ACHN (cell line): ENCODE measurements at regions not wholly inside any gene's neighbourhood (a gene's known extent, or its start where the extent isn't known, plus 50 kb on each side); places are given as distances from the start of the nearest gene placed in this dataset.

Source experiments
- DNase-seq: peaks from one replicate; pipeline ENCODE4 v3.0.0-alpha.2; 2015
- in situ Hi-C: cut with HindIII; loops from 2 replicates; pipeline ENCODE4 v1.10.0; 2017; ENCODE audit warnings: low sequenced_read_pairs, low pct_ligation_motif_present, low pct_unique_long_range_greater_than_20kb

DNA sequence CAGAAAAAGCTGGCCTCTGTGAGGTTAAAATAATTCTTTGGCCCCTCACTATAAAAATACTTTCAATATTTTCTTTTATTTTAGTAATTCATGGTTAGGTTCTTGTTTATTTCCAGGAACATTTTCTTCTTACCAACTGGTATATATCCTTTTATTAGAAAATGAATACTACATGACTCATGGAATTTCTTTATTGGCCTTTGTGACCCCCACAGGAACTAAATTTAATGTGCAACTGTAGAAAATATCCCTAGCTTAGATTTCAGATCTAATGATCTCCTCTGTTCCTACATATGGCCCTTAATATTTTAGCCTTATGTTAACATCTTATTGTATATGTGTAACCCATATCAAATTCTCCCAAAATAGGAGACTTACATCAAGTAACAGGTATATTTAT lies 429.9 kb downstream of the NR2F1-AS1 start:
- in situ Hi-C loops = no loop called here

DNA sequence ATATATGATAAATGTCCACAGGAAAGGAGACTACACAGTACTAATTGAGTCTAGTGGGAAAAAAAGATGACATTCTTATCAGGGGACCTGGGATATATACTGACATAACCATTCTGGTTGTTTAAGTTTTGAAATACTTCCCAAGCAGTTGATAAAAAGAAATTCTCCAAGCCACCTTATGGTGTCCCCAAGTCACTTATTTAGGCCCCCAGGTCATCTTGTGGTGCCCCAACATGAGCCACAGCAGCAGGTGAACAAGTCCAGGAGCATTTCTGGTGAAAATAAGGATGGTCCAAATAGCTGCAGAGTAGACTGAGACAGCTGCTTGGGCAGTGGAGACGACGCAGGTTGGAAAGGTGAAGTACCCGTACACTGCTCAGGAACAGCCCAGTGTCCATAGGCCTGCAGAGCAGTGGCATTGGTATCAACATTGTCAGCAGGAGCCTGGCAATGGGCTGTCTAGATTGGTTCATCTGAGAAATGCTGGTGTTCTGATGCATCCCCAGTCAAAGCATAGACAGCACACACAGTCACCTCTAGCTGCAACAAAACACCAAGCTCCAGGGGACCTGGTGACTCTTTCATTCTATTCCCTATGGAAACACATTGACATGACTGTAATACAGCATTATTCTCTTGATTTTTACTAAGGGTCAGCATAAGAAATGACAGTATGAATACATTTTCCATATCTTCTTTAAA lies 430.6 kb downstream of the NR2F1-AS1 start:
- no peak for DNase-seq
- in situ Hi-C loops = no loop called here

More for the DNA sequence above, 429.9 kb downstream of the NR2F1-AS1 start:
- no peak for DNase-seq

- in situ Hi-C loops = no loop called here
- no peak for DNase-seq
Observed at GRCh38 chr5:93145767-93146166, 435.3 kb downstream of the NR2F1-AS1 start.

GRCh38 chr5:93145019-93145418 lies 436.0 kb downstream of the NR2F1-AS1 start:
- in situ Hi-C loops = no loop called here

GRCh38 chr5:93141969-93142368 lies 439.1 kb downstream of the NR2F1-AS1 start:
- DNase-seq = no peak
- in situ Hi-C loops = no loop called here

More at GRCh38 chr5:93145019-93145418, 436.0 kb downstream of the NR2F1-AS1 start:
- no peak for DNase-seq

DNA sequence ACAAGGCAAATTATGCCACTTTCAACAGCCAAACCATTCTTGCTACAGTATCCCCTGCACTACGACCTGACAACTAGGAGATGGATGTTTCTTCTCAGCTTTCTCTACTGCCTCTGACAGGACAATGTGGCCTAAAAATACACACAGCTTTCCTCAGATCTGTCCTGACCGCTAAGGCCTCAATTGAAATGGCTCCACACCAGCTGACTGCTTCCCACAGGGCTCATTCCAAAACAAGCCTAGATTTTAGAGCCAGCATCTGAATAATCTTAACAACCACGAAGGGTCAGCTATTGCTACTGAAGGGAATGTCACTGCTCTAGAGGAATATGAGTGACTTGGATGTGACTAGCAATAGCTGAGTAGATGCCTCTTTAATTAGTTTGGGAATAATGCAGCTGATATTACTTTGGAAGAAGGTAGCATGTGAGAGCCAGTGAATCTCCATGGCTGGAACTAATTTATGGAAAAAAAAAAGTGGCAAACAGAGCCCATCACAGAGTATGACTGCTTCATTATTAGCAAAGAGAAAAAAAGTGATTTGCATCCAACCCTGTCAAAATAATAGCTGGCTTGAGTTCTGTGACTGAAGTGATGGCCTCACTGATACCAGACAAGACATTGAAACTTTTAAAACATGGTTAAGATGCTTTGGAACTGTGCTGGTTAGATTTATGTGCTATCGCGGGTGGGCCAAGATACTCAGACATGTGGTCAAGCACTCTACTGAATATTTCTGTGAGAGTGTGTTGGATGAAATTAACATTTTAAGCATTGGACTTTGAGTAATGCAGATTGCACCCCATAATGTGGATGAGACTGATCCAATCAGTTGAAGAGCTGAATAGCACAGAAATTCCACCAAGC lies 450.2 kb downstream of the NR2F1-AS1 start:
- in situ Hi-C loops = no loop called here
- no peak for DNase-seq

DNA sequence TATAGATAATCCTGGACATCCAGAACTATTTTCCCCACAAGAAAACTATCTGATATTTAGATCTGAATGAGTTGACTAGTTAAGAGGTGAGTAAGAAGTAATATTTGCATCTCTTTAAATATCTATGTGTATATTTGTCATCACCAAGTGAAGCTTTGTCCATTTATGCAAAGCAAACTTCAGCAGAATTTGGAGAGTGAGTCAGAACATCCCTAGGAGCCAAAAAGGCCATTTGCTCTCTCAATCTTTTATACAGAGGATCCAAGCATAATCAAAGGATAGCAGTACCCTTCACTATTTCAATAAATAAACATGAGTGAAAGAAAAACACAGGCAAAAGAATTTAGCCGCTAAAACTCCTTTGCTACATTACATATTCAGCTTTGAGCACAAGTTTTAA lies 454.4 kb downstream of the NR2F1-AS1 start:
- in situ Hi-C loops = no loop called here
- no peak for DNase-seq

DNA sequence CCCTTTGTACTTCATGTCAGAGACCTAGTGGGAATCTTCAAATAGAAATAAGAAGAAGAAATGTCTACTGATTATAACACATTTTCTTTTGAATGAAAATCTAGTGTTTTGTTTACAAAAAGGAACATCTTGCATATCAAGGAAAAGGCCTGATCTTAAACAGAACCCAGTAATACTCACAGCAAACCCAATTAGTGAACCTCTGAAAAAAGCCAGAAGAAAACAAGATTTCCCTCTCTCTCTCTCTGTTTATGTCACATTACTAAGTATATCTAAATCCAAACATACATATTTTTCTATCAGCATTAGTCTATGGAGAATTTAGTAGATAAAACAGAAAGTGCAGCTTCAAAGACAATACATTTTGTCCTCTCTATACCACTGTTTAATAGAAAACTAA lies 457.9 kb downstream of the NR2F1-AS1 start:
- DNase-seq = no peak

GRCh38 chr5:93122446-93122845 lies 458.6 kb downstream of the NR2F1-AS1 start:
- DNase-seq = no peak
- in situ Hi-C loops = no loop called here

More for the DNA sequence above, 457.9 kb downstream of the NR2F1-AS1 start:
- in situ Hi-C loops = no loop called here

GRCh38 chr5:93120771-93121170 lies 460.2 kb downstream of the NR2F1-AS1 start:
- no peak for DNase-seq
- in situ Hi-C loops = no loop called here

DNA sequence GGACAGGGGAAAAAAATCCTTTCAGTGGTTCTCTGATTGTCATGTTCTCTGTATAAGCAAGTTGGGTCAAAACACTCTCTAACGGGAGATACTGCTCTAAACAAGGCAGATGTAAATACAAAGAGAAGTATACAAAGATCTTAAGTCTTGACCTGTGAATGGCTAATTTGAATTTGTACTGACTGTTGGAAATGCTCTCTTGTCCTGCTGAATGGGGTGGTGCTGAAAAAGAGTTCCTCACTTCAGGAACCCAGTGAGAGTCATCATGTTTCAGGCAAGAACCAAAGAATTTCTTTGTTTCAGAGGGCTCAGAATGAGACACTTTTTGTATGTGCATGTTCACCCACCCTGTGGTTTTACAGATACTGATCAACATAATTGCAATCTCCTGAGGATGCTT lies 461.0 kb downstream of the NR2F1-AS1 start:
- DNase-seq = no peak
- in situ Hi-C loops = no loop called here

GRCh38 chr5:93117751-93118531 lies 463.1 kb downstream of the NR2F1-AS1 start:
- no peak for DNase-seq
- in situ Hi-C loops = no loop called here

GRCh38 chr5:93107805-93108520 lies 473.1 kb downstream of the NR2F1-AS1 start:
- in situ Hi-C loops = no loop called here
- DNase-seq = no peak

- DNase-seq = no peak
- in situ Hi-C loops = no loop called here
Observed at GRCh38 chr5:93107141-93107540, 473.9 kb downstream of the NR2F1-AS1 start.

DNA sequence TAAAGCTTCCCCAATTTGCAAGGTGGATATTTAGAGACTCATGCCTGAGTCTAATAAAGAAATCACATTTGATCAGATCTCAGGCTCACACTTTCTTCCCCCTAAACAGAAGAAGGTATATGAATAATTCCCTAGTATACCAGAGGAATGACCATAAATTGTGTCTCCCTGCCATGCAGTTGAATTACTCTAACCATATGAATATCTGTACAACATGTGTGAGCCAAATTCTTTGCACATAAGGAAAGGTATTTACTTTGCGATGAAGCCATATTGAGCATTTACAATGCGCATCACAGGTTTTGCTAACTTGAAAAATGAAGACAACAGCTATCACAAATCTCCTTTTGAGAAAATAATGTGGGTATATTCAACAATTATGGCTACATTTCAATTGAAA lies 479.4 kb downstream of the NR2F1-AS1 start:
- in situ Hi-C loops = no loop called here
- DNase-seq = no peak

DNA sequence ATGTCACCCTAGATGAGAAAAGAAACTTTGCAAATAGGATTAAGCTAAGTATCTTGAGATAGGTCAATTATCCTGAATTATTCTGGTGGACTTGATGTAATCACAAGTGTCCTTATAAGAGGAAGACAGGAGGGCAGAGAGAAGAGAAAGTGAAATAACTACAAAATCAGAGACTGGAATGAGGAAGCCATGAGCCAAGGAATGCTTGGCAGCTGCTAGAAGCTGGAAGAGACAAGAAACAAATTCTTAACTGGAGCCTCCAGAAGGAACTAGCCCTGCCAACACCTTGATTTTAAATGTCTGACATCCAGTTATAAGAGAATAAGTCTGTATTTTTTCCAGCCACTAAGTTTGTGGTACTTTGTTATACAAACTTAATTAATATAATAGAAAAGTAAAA lies 480.0 kb downstream of the NR2F1-AS1 start:
- DNase-seq = no peak
- in situ Hi-C loops = no loop called here

DNA sequence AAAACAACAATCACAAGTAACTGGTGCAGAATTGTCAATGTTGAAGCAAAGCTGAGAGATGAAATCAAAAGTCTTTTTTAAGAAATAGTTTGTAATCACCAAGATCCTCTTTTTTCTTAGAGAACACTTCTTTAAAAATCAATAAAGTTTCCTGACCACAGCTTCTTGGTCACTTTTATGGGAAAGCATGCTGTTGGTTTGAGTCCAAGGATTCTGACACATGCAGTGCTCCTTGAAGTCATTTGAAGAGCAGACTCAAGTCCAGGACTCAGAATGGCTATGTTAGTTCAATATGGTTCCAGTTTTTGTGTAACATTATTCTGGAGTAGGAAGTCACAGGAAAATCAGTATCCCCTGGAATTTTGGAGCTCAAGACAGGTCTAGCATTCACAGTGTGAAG lies 480.6 kb downstream of the NR2F1-AS1 start:
- in situ Hi-C loops = no loop called here
- no peak for DNase-seq

- in situ Hi-C loops = no loop called here
Observed at GRCh38 chr5:93099902-93100347, 481.1 kb downstream of the NR2F1-AS1 start.

More at GRCh38 chr5:93099902-93100347, 481.1 kb downstream of the NR2F1-AS1 start:
- no peak for DNase-seq
